GM21717 (cell line): ENCODE measurements at regions not wholly inside any gene's neighbourhood (a gene's known extent, or its start where the extent isn't known, plus 50 kb on each side); places are given as distances from the start of the nearest gene placed in this dataset.
A peak's percentile ranks its signal among the peaks of the same experiment; 100 is the strongest.
"Not testable (repeated sequence)": the region's sequence is repeated elsewhere in the genome, so short reads cannot be mapped to it uniquely, and the experiment has no call there.

Experiments
- ATAC-seq: cut with Tn5 transposase; IDR thresholded peaks from one replicate; pipeline ENCODE4 v1.9.1; 2021; ENCODE audit warnings: mild to moderate bottlenecking, moderate library complexity; ENCODE audit not compliant: unreplicated experiment

DNA sequence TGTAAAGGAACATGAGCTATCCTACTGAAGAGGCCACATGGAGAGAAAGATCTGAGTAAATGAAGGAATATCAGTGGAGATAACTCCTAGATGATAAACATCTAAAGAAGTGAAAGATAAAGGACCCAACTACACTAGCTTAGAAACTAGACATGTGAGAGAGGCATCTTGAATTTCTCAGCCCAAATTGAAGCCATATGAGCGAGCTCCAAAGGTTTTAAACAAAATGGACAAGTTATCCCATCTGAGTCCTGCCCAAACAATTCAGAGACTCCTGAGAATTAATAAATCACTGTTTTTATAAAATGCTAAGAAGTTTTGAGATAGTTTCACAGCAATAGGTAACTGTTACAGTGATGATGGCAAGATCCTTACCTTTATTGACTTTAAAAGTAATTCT is 438.9 kb downstream of the NAV3 start:
- ATAC-seq: no peak

DNA sequence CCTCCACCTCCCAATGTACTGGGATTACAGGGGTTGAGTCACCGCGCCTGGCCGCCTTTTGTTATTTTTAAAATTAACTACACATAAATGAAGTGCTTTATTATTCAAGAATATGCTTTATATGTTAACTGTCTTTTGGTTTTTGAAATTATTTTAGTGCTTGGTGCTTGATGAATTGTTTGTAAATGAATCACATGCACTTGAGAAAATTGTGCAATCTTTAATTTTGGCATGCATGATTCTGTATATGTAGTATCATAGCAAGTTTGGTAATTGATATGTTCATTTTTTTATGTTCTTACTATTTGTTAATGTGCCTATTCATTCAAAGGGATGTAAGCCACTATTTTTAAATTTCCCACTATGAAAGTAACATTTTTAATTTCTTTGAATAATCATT is 440.9 kb downstream of the NAV3 start:
- no peak for ATAC-seq

DNA sequence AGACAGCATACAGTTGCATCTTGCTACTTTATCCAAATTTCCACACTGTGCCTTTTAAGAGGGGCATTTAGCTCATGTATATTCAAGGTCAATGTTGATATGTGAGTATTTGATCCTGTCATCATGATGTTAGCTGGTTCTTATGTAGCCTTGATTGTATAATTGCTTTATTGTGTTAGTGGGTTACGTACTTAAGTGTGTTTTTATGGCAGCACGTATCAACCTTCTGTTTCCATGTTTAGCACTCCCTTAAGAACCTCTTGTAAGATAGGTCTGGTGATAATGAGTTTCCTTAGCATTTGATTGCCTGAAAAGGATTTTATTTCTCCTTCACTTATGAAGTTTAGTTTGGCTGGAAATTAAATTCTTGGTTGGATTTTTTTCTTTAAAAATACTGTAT is 445.2 kb downstream of the NAV3 start:
- ATAC-seq: no peak

DNA sequence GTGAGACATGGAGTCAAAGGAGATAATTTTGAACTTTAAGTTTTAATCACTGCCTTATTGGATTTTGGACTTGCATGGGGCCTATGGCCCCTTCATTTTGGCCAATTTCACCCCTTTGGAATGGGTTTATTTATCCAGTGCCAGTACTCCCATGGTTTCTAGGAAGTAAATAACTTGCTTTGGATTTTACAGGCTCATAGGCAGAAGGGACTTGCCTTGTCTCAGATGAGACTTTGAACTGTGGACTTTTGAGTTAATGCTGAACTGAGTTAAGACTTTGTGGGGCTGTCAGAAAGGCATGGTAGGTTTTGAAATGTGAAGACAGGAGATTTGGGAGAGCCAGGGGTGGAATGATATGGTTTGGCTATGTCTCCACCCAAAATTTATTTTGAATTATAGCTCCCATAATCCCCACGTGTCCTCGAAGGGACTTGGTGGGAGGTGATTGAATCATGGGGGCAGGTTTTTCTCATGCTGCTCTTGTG is 448.1 kb downstream of the NAV3 start:
- no peak for ATAC-seq

DNA sequence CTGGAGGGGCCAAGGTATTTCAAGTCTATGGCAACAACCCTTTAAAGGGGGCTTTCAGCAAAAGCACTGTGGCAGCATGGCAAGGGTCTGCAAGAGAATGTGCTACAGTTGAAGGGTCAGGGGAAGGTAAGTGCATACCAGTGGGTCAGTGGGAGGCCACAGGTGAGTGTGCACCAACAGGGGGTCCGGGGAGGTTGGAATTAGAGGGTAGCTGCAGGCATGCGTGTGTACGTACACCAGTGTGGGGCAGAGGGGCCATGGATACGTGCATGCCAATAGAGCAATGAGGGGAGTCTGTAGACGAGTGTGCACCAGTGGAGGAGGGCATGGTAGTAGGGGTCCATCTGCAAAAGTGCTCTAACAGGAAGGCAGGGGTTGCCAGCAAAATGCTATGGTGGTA is 448.9 kb downstream of the NAV3 start:
- ATAC-seq: no peak

DNA sequence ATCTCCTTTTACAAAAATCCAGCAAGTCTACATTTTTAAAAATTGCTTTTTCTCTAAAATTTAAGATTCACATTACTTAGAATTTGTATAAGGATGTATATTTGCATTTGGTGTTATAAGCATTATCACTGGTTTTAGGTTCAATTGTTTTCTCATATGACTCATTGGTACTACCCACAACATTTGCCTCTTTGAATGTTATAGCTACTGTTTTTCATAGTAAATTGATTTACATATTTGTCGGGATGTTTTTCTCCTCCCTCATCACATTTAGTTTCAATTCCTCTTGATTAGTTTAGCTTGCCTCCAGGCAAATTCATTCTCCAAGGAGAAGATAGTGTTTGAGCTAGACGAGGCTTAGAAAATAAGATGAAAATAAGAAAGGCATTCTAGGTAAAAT is 450.4 kb downstream of the NAV3 start:
- not testable (repeated sequence) for ATAC-seq

DNA sequence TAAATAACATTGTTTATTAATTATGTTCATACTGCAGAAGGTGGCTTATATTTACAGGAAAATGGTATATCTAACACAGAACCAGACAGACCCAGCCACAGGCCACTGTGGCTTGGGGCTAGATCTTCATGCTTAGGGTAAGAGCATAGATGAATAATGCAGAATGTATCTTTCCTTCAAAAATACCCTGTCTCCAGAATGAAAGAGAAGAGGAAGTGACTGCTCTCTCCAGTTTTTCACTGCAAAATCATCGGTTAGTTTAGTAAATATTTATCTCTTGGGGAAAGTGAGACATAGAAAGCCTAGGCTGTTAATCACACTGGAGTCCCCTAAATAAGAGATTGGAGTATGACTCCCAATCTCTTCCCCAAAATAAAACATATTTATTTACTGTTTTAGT is 453.7 kb downstream of the NAV3 start:
- ATAC-seq: no peak

DNA sequence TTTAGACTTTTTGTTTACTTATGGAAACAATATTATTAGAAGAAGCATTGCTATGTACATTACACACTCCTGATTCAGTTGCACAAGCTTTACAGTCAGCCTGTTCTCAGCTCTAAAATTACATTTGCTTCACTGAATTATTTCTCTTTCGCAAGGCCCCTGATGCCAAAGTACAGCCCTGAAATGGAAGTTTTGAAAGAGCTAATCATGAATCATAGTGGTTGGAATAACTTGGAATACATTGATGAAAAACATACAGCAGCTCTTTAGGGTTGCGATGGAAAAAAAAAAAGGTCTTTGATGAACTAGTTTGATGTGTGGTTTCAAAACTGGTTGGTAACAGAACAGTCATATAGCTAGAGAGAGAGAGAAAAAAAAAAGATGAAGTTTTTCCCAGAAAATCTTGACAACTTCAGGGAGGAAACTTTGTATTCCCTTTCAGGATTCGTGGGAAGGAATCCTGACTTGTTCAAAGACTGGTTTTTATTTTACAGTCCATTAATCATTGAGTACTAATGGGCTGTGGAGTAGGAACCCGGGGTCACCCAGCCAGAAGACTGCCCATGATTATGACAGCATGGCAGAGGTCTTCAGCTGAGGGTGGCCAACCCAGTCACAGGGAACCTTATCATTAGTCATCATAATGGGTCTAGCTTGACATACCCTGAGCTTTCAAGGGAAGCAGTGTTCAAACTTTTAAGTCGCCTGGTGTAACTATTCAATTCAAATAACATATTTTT is 460.1 kb downstream of the NAV3 start:
- ATAC-seq: no peak

DNA sequence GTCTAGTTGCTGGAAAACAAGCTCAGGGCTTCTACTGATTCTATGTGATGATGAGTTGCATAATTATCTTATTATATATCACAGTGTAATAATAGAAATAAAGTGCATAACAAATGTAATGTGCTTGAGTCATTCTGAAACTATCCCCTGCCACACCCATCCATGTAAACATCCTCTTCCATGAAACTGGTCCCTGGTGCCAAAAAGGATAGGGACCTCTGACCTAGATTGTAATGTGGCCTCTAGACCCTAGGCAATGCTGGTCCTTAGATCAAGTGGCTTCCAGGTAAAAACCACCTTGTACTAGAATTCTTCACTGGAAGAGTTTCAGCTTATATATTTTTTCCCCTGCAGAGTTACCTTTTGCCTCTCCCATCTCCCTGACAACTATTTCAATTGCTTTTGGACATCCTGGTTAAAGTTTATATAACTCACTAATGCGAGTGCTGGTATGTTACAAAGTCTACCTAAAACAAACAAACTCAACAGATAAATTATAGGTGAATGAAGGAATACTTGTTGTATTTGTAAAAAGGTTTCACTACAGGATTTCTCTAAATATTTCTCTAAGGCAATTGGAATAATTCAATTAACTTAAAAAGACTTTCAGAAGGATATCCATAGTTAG is 462.5 kb downstream of the NAV3 start:
- ATAC-seq: no peak

DNA sequence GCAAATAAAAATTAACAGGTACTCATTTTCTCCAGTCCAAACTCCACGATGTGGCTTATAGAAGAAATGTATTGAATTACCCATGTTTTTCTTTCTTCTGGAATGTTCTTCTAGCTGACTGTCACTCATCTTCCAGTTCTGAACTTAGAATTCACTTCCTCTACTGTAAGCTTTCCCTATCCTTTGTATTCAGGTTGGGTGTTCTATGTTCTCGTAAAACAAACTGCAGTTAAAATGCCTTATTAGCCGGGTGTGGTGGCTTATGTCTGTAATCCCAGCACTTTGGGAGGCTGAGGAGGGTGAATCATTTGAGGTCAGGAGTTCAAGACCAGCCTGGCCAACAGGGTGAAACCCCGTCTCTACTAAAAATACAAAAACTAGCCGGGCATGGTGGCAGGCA is 470.6 kb downstream of the NAV3 start:
- ATAC-seq: not testable (repeated sequence)

DNA sequence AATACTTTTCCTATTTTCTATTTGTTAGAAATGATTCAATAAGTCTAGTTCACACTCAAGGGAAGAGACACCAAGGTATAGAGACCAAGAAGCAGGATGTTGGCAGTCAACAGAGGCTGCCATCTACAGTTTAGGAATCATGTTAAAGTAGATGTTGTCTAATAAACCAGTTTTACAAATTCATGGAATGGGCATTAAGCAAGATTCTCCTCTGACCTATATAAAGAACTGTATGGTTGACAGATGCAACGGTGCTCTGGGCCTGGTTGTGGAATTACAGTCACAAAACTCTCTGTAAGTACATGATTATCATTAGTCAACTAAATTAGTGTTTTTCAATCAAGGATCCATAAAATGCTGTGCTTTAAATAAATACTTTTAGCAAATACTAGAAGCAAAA is 475.1 kb downstream of the NAV3 start:
- ATAC-seq: no peak

DNA sequence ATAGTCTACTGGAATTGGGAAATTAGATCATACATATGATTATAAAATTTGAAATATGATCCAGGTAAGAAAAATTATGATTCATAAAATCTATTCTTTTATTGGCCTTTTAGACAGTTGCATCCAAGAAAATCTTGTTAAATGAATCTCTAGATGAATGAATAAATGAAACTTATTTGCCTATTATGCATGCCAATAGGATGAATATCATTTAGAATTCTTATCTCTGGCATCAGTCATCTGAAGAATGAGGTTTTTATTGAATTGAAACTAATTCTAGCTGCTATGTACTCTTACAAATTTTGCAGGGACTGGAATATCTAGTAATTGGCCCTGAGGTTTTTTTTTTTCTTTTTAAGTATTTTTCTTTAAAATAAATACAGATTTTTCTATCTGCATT is 475.5 kb downstream of the NAV3 start:
- no peak for ATAC-seq

DNA sequence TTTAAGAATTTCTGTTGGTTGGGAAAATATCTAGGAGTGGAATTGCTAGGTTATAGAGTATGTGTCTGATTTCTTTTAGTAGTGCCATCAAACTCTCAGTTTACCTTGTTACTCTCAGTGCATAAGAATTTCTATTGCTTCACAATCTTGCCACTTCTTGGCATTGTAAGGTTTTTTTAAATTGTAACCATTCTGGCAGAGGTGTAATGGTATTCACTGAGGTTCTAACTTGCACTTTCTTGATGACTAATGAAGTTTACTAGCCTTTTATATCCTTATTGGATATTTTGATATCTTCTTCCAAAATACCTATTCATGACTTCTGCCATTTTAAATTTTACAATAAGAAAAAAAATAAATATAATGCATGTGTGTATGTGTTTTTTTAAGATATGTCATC is 478.0 kb downstream of the NAV3 start:
- no peak for ATAC-seq

DNA sequence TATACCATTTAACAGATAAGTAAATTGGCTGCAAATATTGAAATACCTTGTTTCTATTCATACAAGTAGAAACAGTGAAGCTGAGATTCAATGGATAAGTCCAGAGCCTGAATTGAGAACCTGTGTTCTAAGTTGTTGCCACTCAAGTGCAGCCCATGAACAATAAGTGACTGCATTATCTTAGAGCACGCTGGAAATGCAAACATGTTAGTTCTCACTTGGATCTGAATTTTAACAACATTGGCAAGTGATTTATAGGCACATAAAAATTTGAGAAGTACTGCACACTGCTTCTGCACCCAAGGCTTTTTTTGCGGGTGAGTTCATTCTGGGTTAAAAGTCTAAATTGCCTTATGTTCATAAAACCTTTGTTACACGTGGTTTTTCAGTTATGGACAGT is 484.3 kb downstream of the NAV3 start:
- no peak for ATAC-seq

DNA sequence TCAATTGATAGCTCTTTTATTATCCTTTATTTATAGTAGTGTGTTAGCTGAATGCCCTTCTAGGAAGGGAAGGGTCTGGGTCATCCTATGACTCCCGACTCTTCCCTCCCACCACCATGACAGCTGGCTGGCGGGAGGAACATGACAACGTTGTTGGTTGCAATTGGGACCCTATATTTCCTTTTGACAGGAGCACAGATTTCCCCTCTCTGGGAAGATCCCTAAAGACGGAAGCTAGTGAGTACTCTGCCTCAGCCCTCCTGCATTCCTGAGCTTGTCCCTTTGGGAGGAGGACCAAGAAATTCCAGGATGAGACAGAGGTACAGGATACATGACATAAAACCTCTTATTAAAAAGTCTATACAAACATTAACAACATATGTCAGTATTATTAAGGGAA is 485.4 kb downstream of the NAV3 start:
- ATAC-seq: no peak

DNA sequence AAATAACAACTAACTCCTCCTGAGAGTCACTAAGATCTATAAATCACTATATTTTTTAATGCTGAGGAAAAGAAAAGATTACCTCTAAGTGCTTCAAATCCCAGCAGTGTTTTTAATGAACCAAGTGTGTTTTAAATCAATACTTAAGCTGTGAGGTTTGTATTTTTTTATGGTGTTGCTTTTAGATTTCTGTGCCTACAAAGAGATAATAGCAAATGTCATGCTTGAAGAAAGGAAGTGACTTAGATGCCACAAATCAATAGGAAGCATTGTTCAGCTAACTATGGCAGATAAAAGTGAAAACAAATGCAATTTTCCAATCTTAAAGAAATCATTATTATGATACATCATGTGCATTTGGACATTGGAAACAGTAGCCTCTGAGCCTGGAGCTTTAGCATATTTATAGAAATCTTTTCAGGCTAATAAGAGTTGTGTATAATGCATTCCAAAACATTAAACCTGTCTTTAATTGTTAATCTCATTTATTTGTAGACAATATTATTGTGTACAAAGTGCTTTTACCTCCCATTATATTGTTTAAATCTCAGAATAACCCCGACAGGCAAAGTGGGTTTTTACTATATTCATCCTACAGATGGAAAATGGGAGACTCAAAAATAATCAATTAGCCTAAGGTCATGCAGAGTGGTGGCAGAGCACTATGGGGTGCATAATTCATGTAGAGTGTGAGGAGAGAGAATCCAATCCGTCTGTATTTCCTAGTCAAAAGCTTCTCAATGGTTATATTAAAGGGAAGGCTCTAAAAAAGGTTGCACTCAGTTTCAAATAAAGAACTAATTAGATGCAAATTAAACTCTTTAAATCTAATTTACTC is 486.2 kb downstream of the NAV3 start:
- ATAC-seq: no peak

DNA sequence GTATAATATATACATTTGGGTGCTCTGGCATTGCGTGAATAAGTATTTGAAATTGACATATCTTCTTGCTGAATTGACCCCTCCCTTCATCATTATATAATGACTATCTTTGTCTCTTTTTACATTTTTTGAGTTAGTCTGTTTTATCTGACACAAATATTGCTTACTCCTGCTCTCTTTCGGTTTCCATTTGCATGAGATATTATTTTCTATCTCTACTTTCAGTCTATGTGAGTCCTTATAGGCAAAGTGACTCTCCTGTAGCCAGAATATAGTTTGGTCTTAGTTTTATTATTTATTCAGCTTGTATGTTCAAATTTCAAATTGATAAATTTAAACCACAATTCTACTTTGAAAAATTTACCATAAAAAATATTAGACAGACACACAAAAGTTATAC is 491.0 kb downstream of the NAV3 start:
- ATAC-seq: no peak

DNA sequence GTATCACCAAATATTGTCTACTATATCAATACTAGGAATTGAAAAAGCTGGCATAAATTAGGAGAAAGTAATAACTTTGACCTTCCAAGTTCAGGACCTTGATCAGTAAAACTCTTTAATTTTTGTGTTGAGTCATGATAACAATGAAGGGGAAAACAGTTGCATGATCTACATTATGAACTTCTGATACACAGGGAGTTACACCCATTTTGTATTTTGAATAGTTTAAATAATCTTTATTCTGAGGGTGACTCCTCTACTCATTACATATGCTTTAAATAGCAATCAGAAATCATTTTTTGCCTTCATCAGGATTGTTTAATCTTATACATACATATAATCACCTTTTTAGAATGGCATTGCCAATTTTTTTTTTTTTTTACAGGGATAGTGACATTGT is 492.5 kb downstream of the NAV3 start:
- no peak for ATAC-seq

DNA sequence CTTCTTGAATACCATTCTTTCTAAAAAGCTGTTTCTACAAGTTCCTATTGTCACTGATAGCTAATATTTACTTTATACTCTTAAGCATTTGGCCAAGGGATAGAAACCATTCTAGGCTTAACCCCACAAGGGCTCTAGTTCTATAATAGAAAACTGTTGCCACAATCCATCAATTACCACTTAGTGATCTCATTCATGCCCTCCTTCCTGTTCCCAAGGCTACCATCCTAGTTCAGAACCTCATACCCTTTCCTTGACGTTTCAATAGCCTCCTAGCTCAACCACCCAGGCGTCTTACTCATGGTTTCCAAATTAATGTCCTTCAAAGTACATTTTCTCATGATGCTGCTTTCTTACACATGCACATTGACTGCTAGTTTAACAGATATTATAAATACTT is 493.5 kb downstream of the NAV3 start:
- ATAC-seq: no peak

DNA sequence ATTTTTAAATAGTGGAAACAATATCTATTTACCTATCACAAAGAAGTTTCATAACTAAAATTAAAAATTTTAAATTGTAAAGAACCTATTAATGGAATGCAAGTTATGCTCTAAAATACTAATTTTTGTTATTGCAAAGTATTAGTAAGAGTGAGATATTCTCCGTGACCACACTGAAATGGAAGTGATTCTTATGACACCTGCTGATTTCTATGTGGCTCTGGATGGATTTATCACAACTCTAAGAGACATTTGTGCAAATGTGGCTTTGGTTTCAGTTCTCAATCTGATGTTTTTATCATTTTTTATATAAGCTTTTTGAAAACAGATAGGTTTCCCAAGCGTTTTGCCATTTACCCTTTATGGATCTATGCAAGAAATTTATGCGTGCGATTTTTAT is 497.8 kb downstream of the NAV3 start:
- ATAC-seq: peak; percentile 58

DNA sequence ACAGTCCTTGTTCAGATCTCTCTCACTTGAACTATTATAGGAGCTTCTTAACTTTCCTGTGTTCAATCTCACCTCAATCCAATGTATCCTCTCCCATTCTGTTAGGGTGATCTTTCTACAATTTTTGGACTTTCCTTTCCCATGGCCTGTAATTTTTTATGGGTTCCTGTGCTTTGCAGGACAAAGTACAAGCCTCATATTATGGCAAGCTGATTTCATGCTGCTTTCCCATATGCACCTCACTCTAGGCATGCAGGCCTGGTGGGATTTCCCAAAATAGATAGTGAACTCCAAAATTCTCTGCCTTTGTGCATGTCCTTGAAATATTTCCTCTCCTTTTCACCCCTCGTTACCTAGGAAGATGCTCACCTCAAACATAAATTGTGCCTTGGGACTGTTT is 499.4 kb downstream of the NAV3 start:
- ATAC-seq: no peak

DNA sequence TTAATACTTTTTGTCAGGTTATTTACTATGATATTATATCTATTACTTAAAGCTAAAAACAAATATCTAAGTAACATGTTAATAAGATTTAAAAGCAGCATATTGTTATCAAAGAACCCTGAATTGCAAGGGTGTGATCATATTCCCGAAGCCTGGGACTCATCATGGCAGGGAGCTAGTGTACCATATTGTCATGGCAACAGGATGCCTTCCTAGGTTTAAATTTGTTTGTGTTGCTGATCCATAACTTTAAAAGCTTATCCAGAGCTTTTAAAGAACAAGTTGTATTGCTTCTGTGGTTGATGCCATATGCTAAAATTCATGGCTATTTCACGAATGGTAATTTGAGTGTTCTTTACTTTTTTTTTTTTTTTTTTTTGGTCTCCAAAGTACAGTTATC is 500.5 kb downstream of the NAV3 start:
- ATAC-seq: no peak
